ENCODE measurements at regions not wholly inside any gene's neighbourhood (a gene's known extent, or its start where the extent isn't known, plus 50 kb on each side); places are given as distances from the start of the nearest gene placed in this dataset.

DNA sequence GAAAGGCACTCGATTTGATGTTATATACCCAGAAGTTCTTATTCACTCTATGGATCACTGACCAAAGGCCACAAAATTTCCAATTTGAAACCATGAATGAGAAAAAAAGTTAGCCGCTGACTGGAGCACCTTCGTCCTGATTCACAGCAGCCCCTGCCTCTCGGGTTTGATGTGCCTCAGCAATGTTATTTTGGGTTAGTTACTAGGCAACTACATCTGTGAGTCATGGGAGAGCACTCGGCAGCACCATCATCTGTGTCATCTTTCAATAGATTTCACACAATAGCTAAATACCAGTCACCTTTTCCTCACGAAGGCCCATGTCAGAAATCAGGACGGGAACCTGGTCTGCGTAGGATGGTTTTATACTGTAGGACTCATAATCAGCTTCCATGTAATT is 269.2 kb downstream of the ZBBX start:
- Histone ChIP-seq H3K36me3 (ENCODE audit: control insufficient read depth in 5 of 5, insufficient read depth in 5 of 5, low read length in 5 of 5) (no peaks in the 10 kb centered on the region), H3K27me3 (ENCODE audit: control insufficient read depth in 5 of 5, insufficient read depth in 4 of 5, low read length in 5 of 5) (no peaks in the 10 kb centered on the region), H3K4me1 (ENCODE audit: control insufficient read depth in 5 of 5, insufficient read depth in 5 of 5, low read length in 5 of 5) (peaks cover 0 to 6% (median 2%) of the 10 kb centered on the region in 5 donors), H3K4me3 (ENCODE audit: low read depth in 1 of 5, low read length in 5 of 5) (no peak overlapping the region), H3K9ac (ENCODE audit: low read length in 5 of 5) (no peak overlapping the region), H3K27ac (ENCODE audit: low read depth, low read length) (no peak overlapping the region), H3K9me3 (ENCODE audit: control insufficient read depth in 5 of 5, low read length in 5 of 5) (peaks cover 0 to 4% (median 0%) of the 10 kb centered on the region in 5 donors)

DNA sequence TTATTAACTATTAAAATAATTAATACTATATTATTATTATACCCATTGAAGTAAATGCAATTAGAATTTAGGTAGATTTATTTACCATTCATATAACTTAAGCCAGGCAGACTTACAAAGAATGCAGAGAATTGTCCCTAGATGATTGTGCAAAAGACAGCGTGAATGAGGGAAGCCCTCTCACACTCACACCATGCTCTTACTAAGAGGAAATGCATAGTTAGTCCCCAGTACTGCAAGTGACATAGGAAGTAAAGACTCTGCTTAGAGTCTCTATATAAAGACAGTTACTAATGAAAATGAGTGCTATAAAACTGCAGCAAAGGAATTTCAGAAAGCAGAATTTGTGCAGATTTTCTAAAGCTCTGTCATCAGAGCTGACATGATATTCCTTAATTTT is 270.4 kb downstream of the ZBBX start:
- H3K36me3 ChIP-seq (ENCODE audit: control insufficient read depth in 5 of 5, insufficient read depth in 5 of 5, low read length in 5 of 5): no peaks in the 10 kb centered on the region
- H3K9ac ChIP-seq (ENCODE audit: low read length in 5 of 5): no peak overlapping the region
- peaks cover 0 to under 1% (median 0%) of the 10 kb centered on the region in 5 donors for H3K9me3 ChIP-seq (ENCODE audit: control insufficient read depth in 5 of 5, low read length in 5 of 5)
- H3K27me3 ChIP-seq (ENCODE audit: control insufficient read depth in 5 of 5, insufficient read depth in 4 of 5, low read length in 5 of 5): no peaks in the 10 kb centered on the region
- H3K27ac ChIP-seq (ENCODE audit: low read depth, low read length): no peak overlapping the region
- H3K4me3 ChIP-seq (ENCODE audit: low read depth in 1 of 5, low read length in 5 of 5): no peak overlapping the region
- peaks cover 0 to 11% (median 2%) of the 10 kb centered on the region in 5 donors for H3K4me1 ChIP-seq (ENCODE audit: control insufficient read depth in 5 of 5, insufficient read depth in 5 of 5, low read length in 5 of 5)

DNA sequence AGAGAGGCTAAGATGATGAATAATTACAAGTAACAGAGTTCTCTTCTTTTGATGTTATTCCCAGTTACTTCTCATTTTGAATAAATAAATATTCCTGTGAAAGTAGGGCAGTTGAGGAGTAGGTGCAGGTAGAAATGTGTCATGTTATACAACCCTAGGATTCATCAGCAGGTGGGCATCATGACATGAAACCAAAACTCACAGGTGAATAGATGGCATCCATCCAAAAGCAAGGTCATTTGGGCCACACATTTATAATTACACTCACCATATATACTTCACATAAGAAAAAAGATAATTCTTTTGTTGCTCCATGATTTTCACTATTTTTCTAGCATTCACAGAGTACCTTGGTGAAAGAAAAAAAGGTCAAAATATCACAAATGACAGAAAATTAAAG is 273.6 kb downstream of the ZBBX start:
- Histone ChIP-seq H3K27ac (ENCODE audit: low read depth, low read length) (no peak overlapping the region), H3K9ac (ENCODE audit: low read length in 5 of 5) (no peak overlapping the region), H3K4me1 (ENCODE audit: control insufficient read depth in 5 of 5, insufficient read depth in 5 of 5, low read length in 5 of 5) (peaks cover 0 to 4% (median 0%) of the 10 kb centered on the region in 5 donors), H3K27me3 (ENCODE audit: control insufficient read depth in 5 of 5, insufficient read depth in 4 of 5, low read length in 5 of 5) (no peaks in the 10 kb centered on the region), H3K36me3 (ENCODE audit: control insufficient read depth in 5 of 5, insufficient read depth in 5 of 5, low read length in 5 of 5) (no peaks in the 10 kb centered on the region), H3K4me3 (ENCODE audit: low read depth in 1 of 5, low read length in 5 of 5) (no peak overlapping the region), H3K9me3 (ENCODE audit: control insufficient read depth in 5 of 5, low read length in 5 of 5) (no peaks in the 10 kb centered on the region)

DNA sequence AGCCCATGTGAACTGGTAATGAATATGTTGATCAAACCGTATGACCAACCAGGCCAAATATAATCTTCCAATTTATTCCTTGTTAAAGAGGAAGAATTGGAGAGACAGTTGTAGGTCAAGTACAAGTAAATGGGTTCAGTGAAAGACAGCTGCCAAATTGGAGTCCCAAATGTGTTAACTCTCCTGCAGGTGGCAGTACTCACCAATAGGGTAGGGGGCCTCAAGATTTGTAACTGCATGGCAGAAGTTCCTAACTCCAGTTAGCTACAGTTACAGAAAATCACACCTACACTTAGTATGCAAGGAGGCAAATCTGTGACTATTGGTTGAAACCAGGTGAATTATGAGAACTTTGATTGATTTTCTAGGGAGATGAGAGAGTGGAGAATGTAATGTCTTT is 278.0 kb downstream of the ZBBX start:
- Histone ChIP-seq H3K9ac (ENCODE audit: low read length in 5 of 5) (no peak overlapping the region), H3K4me3 (ENCODE audit: low read depth in 1 of 5, low read length in 5 of 5) (no peak overlapping the region), H3K27me3 (ENCODE audit: control insufficient read depth in 5 of 5, insufficient read depth in 4 of 5, low read length in 5 of 5) (no peaks in the 10 kb centered on the region), H3K36me3 (ENCODE audit: control insufficient read depth in 5 of 5, insufficient read depth in 5 of 5, low read length in 5 of 5) (no peaks in the 10 kb centered on the region), H3K9me3 (ENCODE audit: control insufficient read depth in 5 of 5, low read length in 5 of 5) (no peaks in the 10 kb centered on the region), H3K4me1 (ENCODE audit: control insufficient read depth in 5 of 5, insufficient read depth in 5 of 5, low read length in 5 of 5) (peaks cover 0 to 4% (median 0%) of the 10 kb centered on the region in 5 donors), H3K27ac (ENCODE audit: low read depth, low read length) (no peak overlapping the region)

DNA sequence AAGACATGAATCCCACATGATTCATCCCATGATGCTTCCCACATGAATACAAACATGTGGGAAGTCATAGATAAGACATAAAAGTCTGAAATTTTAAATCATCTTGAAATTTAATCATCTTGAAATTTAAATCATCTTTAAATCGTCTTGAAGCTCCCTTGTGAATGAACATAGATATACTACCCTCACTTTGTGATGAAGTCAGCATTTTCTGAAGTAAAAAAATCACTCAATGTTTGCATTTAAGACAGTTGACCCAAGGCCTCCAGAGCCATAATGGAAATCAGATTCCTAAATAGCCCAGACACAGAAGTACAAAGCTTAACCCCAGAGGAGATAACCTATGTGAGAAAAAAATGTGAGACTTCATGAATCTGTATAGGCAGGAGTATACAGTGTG is 279.4 kb downstream of the ZBBX start:
- Histone ChIP-seq H3K27ac (ENCODE audit: low read depth, low read length) (no peak overlapping the region), H3K4me3 (ENCODE audit: low read depth in 1 of 5, low read length in 5 of 5) (no peak overlapping the region)

DNA sequence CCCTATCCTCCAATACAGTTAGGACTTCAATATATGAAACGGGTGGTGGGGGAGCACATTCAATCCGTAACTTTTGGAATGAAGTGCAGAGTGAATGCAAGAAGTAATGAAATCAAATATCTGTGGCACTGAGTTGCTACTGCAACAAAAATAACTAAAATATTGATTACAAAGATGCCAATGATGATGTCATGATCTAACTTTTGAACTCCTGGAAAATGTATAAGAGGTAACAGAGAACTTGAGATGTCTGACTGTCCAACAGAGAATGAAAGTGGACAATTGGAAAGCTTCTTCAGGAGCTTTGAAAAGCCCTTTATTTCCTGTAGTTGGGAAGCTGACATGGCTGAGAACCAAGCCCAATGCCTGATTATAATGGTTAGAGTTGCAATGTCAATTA is 279.9 kb downstream of the ZBBX start:
- Histone ChIP-seq H3K27ac (ENCODE audit: low read depth, low read length) (no peak overlapping the region), H3K9me3 (ENCODE audit: control insufficient read depth in 5 of 5, low read length in 5 of 5) (no peaks in the 10 kb centered on the region), H3K4me3 (ENCODE audit: low read depth in 1 of 5, low read length in 5 of 5) (no peak overlapping the region), H3K36me3 (ENCODE audit: control insufficient read depth in 5 of 5, insufficient read depth in 5 of 5, low read length in 5 of 5) (no peaks in the 10 kb centered on the region), H3K9ac (ENCODE audit: low read length in 5 of 5) (no peak overlapping the region), H3K27me3 (ENCODE audit: control insufficient read depth in 5 of 5, insufficient read depth in 4 of 5, low read length in 5 of 5) (no peaks in the 10 kb centered on the region), H3K4me1 (ENCODE audit: control insufficient read depth in 5 of 5, insufficient read depth in 5 of 5, low read length in 5 of 5) (peaks cover 0 to under 1% (median 0%) of the 10 kb centered on the region in 5 donors)

More for the DNA sequence above, 279.4 kb downstream of the ZBBX start:
- no peaks in the 10 kb centered on the region for H3K27me3 ChIP-seq (ENCODE audit: control insufficient read depth in 5 of 5, insufficient read depth in 4 of 5, low read length in 5 of 5)
- no peaks in the 10 kb centered on the region for H3K36me3 ChIP-seq (ENCODE audit: control insufficient read depth in 5 of 5, insufficient read depth in 5 of 5, low read length in 5 of 5)
- peaks cover 0 to 4% (median 0%) of the 10 kb centered on the region in 5 donors for H3K4me1 ChIP-seq (ENCODE audit: control insufficient read depth in 5 of 5, insufficient read depth in 5 of 5, low read length in 5 of 5)
- no peaks in the 10 kb centered on the region for H3K9me3 ChIP-seq (ENCODE audit: control insufficient read depth in 5 of 5, low read length in 5 of 5)
- no peak overlapping the region for H3K9ac ChIP-seq (ENCODE audit: low read length in 5 of 5)

DNA sequence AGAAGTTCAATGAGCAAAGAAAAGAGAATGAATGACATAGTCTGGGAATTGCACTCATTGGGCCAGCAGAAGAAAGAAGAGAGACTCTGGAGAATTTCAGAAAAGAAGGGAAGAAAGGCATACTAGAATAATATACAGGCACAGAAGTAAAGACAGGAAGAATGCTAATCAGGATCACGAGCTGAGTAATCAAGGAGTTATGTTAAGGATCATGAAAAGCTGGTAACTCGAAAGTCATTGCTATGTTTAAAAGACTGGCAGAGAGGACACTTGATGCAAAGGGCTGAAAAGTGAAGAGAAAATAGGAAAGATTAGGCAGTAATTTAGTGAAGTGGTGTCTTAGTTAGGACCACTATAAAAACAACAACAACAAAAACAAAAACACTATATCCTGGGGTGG is 284.1 kb downstream of the ZBBX start:
- no peaks in the 10 kb centered on the region for H3K27me3 ChIP-seq (ENCODE audit: control insufficient read depth in 5 of 5, insufficient read depth in 4 of 5, low read length in 5 of 5)
- H3K9ac ChIP-seq (ENCODE audit: low read length in 5 of 5): no peak overlapping the region
- no peaks in the 10 kb centered on the region for H3K36me3 ChIP-seq (ENCODE audit: control insufficient read depth in 5 of 5, insufficient read depth in 5 of 5, low read length in 5 of 5)
- no peaks in the 10 kb centered on the region for H3K9me3 ChIP-seq (ENCODE audit: control insufficient read depth in 5 of 5, low read length in 5 of 5)
- no peaks in the 10 kb centered on the region for H3K4me1 ChIP-seq (ENCODE audit: control insufficient read depth in 5 of 5, insufficient read depth in 5 of 5, low read length in 5 of 5)
- H3K4me3 ChIP-seq (ENCODE audit: low read depth in 1 of 5, low read length in 5 of 5): no peak overlapping the region
- no peak overlapping the region for H3K27ac ChIP-seq (ENCODE audit: low read depth, low read length)

DNA sequence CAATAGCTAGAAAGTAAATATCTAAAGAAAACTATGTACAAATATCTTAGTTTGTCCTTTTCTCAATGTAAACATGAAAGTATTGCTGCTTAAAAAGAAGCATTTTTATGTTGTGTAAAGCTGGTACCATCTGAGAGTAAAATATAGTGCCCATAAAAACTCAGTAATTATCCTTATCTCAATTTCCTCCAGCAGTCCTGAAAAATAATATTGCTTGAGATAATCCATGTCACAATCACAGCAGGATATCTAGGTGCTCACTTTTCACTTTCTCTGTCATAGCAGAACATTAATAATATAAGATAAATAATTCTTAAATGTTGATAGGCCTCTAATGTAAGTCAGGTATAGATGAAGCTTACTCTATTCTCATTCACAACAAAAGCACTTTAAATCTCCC is 285.5 kb downstream of the ZBBX start:
- Histone ChIP-seq H3K27me3 (ENCODE audit: control insufficient read depth in 5 of 5, insufficient read depth in 4 of 5, low read length in 5 of 5) (no peaks in the 10 kb centered on the region), H3K9ac (ENCODE audit: low read length in 5 of 5) (no peak overlapping the region), H3K36me3 (ENCODE audit: control insufficient read depth in 5 of 5, insufficient read depth in 5 of 5, low read length in 5 of 5) (no peaks in the 10 kb centered on the region), H3K4me1 (ENCODE audit: control insufficient read depth in 5 of 5, insufficient read depth in 5 of 5, low read length in 5 of 5) (no peaks in the 10 kb centered on the region), H3K9me3 (ENCODE audit: control insufficient read depth in 5 of 5, low read length in 5 of 5) (no peaks in the 10 kb centered on the region), H3K27ac (ENCODE audit: low read depth, low read length) (no peak overlapping the region), H3K4me3 (ENCODE audit: low read depth in 1 of 5, low read length in 5 of 5) (no peak overlapping the region)

DNA sequence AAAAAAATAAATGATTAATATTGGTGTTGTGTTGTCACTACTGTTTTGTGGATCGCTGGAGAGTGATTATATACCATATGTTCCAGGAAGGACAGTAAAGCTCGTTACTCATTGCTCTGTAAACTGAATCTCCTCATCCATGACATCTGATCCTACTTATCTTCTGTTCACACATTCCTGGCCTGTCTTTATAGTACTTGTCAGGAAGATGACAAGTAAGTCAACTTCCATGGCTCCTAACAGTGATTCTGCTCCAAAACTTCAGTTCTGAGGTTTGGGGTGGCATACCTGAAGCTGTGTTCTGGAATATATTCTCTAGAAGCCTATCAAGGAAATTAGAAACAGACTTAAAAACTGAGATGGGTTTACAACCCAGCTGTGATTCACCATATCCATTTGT is 288.9 kb downstream of the ZBBX start:
- Histone ChIP-seq H3K9me3 (ENCODE audit: control insufficient read depth in 5 of 5, low read length in 5 of 5) (no peaks in the 10 kb centered on the region), H3K27me3 (ENCODE audit: control insufficient read depth in 5 of 5, insufficient read depth in 4 of 5, low read length in 5 of 5) (no peaks in the 10 kb centered on the region), H3K27ac (ENCODE audit: low read depth, low read length) (no peak overlapping the region), H3K9ac (ENCODE audit: low read length in 5 of 5) (no peak overlapping the region), H3K36me3 (ENCODE audit: control insufficient read depth in 5 of 5, insufficient read depth in 5 of 5, low read length in 5 of 5) (no peaks in the 10 kb centered on the region), H3K4me3 (ENCODE audit: low read depth in 1 of 5, low read length in 5 of 5) (no peak overlapping the region), H3K4me1 (ENCODE audit: control insufficient read depth in 5 of 5, insufficient read depth in 5 of 5, low read length in 5 of 5) (no peaks in the 10 kb centered on the region)

DNA sequence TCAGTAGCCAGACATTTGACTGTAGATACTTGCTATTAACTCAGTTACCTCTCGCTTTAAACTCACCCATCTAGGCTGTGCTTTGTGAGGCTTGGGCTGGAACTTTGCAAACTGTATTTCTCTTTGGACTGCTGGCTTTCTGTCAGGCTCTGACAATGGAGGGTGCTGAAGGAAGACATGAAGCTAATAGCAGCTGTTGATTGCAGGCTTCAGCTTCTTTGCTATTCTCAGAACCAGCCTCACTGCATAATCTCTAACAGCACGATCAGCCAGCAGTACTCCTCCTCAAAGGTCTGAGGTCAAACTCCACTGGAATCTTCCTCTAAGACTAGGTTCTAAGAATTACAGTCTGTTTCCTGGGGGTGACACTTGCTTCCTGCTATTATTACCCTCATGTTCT is 295.6 kb downstream of the ZBBX start:
- Histone ChIP-seq H3K27ac (ENCODE audit: low read depth, low read length) (no peak overlapping the region), H3K4me3 (ENCODE audit: low read depth in 1 of 5, low read length in 5 of 5) (no peak overlapping the region), H3K27me3 (ENCODE audit: control insufficient read depth in 5 of 5, insufficient read depth in 4 of 5, low read length in 5 of 5) (no peaks in the 10 kb centered on the region), H3K36me3 (ENCODE audit: control insufficient read depth in 5 of 5, insufficient read depth in 5 of 5, low read length in 5 of 5) (no peaks in the 10 kb centered on the region), H3K4me1 (ENCODE audit: control insufficient read depth in 5 of 5, insufficient read depth in 5 of 5, low read length in 5 of 5) (no peaks in the 10 kb centered on the region), H3K9me3 (ENCODE audit: control insufficient read depth in 5 of 5, low read length in 5 of 5) (no peaks in the 10 kb centered on the region), H3K9ac (ENCODE audit: low read length in 5 of 5) (no peak overlapping the region)

DNA sequence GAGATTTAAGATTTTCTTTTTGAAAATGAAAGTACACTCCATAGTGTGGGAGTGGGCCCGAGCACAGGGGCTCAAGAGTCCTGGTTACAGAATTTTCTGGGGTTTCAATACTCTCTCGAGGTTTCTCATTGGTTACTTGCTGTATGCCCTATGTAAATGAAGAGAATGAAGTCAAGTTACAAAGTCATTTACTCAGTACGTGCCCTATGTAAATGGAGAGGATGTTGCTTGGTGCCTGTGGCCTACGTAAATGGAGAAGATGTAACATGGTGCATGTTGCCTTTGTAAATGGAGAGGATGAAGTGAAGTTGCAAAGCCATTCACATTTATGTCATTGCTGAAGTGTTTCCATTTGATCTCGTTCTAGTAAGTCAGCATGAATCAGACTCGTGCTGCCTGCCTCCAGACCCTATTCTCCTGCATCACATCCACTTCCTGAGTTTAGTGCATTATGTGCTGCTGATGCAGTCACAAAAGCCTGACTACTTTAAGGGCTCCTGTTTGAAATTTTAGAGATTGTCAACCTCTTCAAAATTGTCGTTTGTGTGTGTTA is 302.0 kb downstream of the ZBBX start:
- Histone ChIP-seq H3K4me1 (ENCODE audit: control insufficient read depth in 5 of 5, insufficient read depth in 5 of 5, low read length in 5 of 5) (no peaks in the 10 kb centered on the region), H3K9me3 (ENCODE audit: control insufficient read depth in 5 of 5, low read length in 5 of 5) (no peaks in the 10 kb centered on the region), H3K27me3 (ENCODE audit: control insufficient read depth in 5 of 5, insufficient read depth in 4 of 5, low read length in 5 of 5) (no peaks in the 10 kb centered on the region), H3K27ac (ENCODE audit: low read depth, low read length) (no peak overlapping the region), H3K4me3 (ENCODE audit: low read depth in 1 of 5, low read length in 5 of 5) (no peak overlapping the region), H3K9ac (ENCODE audit: low read length in 5 of 5) (no peak overlapping the region), H3K36me3 (ENCODE audit: control insufficient read depth in 5 of 5, insufficient read depth in 5 of 5, low read length in 5 of 5) (no peaks in the 10 kb centered on the region)
